H1 (cell line): ENCODE measurements at regions not wholly inside any gene's neighbourhood (a gene's known extent, or its start where the extent isn't known, plus 50 kb on each side); places are given as distances from the start of the nearest gene placed in this dataset.

Source experiments
- JUN ChIP-seq: IDR thresholded peaks from 2 replicates; pipeline ENCODE4 v1.6.1; 2011; ENCODE audit warnings: low read depth, mild to moderate bottlenecking, improper control_type of control experiment, low read length
- KDM1A ChIP-seq: fragments of 200-600, 300-600 bp; sonication (generic); IDR thresholded peaks from 2 replicates; pipeline ENCODE4 v1.7.1; 2016; ENCODE audit warnings: mild to moderate bottlenecking, low read length, borderline replicate concordance
- SAP30 ChIP-seq: fragments of 300-600 bp; sonication (generic); IDR thresholded peaks from 2 replicates; pipeline ENCODE4 v1.7.1; 2012; ENCODE audit warnings: low read length, moderate library complexity, mild to moderate bottlenecking, inconsistent platforms; ENCODE audit not compliant: insufficient read depth, insufficient replicate concordance
- TAF7 ChIP-seq: optimal IDR thresholded peaks from 2 replicates; pipeline ENCODE3; 2011; ENCODE audit warnings: low read depth, mild to moderate bottlenecking, inconsistent platforms, low read length, moderate library complexity, borderline replicate concordance
- TF ChIP-seq, protein P1 (sequence below): fragments of 300-600 bp; sonication (generic); IDR thresholded peaks from 2 replicates; pipeline ENCODE4 v1.7.1; 2012; ENCODE audit warnings: low read length, moderate library complexity, mild to moderate bottlenecking, inconsistent platforms; ENCODE audit not compliant: insufficient replicate concordance

DNA sequence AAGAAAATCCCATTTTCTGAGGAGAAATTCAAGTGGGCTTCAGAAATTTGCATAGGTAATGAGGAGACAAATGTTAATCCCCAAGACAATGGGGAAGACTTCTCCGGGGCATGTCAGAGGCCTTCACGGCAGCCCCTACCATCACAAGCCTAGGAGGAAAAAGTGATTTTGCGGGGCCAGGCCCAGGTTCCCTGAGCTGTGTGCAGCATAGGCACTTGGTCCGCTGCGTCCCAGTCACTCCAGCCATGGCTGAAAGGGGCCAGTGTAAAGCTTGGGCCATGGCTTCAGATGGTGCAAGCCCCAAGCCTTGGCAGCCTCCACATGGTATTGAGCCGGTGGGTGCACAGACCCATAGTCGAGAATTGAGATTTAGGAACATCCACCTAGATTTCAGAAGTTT, 570.7 kb downstream of the KCNA4 start (continued):
- TF ChIP-seq TAF7 (no peak), JUN (no peak), KDM1A (no peak), SAP30 (no peak)
- TF ChIP-seq, protein P1, sequence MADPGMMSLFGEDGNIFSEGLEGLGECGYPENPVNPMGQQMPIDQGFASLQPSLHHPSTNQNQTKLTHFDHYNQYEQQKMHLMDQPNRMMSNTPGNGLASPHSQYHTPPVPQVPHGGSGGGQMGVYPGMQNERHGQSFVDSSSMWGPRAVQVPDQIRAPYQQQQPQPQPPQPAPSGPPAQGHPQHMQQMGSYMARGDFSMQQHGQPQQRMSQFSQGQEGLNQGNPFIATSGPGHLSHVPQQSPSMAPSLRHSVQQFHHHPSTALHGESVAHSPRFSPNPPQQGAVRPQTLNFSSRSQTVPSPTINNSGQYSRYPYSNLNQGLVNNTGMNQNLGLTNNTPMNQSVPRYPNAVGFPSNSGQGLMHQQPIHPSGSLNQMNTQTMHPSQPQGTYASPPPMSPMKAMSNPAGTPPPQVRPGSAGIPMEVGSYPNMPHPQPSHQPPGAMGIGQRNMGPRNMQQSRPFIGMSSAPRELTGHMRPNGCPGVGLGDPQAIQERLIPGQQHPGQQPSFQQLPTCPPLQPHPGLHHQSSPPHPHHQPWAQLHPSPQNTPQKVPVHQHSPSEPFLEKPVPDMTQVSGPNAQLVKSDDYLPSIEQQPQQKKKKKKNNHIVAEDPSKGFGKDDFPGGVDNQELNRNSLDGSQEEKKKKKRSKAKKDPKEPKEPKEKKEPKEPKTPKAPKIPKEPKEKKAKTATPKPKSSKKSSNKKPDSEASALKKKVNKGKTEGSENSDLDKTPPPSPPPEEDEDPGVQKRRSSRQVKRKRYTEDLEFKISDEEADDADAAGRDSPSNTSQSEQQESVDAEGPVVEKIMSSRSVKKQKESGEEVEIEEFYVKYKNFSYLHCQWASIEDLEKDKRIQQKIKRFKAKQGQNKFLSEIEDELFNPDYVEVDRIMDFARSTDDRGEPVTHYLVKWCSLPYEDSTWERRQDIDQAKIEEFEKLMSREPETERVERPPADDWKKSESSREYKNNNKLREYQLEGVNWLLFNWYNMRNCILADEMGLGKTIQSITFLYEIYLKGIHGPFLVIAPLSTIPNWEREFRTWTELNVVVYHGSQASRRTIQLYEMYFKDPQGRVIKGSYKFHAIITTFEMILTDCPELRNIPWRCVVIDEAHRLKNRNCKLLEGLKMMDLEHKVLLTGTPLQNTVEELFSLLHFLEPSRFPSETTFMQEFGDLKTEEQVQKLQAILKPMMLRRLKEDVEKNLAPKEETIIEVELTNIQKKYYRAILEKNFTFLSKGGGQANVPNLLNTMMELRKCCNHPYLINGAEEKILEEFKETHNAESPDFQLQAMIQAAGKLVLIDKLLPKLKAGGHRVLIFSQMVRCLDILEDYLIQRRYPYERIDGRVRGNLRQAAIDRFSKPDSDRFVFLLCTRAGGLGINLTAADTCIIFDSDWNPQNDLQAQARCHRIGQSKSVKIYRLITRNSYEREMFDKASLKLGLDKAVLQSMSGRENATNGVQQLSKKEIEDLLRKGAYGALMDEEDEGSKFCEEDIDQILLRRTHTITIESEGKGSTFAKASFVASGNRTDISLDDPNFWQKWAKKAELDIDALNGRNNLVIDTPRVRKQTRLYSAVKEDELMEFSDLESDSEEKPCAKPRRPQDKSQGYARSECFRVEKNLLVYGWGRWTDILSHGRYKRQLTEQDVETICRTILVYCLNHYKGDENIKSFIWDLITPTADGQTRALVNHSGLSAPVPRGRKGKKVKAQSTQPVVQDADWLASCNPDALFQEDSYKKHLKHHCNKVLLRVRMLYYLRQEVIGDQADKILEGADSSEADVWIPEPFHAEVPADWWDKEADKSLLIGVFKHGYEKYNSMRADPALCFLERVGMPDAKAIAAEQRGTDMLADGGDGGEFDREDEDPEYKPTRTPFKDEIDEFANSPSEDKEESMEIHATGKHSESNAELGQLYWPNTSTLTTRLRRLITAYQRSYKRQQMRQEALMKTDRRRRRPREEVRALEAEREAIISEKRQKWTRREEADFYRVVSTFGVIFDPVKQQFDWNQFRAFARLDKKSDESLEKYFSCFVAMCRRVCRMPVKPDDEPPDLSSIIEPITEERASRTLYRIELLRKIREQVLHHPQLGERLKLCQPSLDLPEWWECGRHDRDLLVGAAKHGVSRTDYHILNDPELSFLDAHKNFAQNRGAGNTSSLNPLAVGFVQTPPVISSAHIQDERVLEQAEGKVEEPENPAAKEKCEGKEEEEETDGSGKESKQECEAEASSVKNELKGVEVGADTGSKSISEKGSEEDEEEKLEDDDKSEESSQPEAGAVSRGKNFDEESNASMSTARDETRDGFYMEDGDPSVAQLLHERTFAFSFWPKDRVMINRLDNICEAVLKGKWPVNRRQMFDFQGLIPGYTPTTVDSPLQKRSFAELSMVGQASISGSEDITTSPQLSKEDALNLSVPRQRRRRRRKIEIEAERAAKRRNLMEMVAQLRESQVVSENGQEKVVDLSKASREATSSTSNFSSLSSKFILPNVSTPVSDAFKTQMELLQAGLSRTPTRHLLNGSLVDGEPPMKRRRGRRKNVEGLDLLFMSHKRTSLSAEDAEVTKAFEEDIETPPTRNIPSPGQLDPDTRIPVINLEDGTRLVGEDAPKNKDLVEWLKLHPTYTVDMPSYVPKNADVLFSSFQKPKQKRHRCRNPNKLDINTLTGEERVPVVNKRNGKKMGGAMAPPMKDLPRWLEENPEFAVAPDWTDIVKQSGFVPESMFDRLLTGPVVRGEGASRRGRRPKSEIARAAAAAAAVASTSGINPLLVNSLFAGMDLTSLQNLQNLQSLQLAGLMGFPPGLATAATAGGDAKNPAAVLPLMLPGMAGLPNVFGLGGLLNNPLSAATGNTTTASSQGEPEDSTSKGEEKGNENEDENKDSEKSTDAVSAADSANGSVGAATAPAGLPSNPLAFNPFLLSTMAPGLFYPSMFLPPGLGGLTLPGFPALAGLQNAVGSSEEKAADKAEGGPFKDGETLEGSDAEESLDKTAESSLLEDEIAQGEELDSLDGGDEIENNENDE: no peak
